ENCODE measurements at regions not wholly inside any gene's neighbourhood (a gene's known extent, or its start where the extent isn't known, plus 50 kb on each side); places are given as distances from the start of the nearest gene placed in this dataset.
"Not testable (repeated sequence)": the region's sequence is repeated elsewhere in the genome, so short reads cannot be mapped to it uniquely, and the experiment has no call there.

- not testable (repeated sequence) for TF ChIP-seq CTCF (optimal IDR thresholded peaks at IDR 0.05 in 1 of 3, IDR thresholded peaks at IDR 0.05 in 1 of 3, conservative IDR thresholded peaks at IDR 0.05 in 1 of 3; ENCODE audit: extremely low read depth in 1 of 3, insufficient read depth in 2 of 3, low read length in 3 of 3); EZH2 (IDR thresholded peaks at IDR 0.05; ENCODE audit: low read length)
Observed at GRCh38 chr13:24934024-24934385, 161.9 kb upstream of the PABPC3 start.
